H9 (cell line): ENCODE measurements at regions not wholly inside any gene's neighbourhood (a gene's known extent, or its start where the extent isn't known, plus 50 kb on each side); places are given as distances from the start of the nearest gene placed in this dataset.

ENCODE experiments used
- DNase-seq: peaks from one replicate; pipeline ENCODE4 v3.0.0-alpha.2; 2017
- H2AFZ ChIP-seq: one replicate; pipeline ENCODE4 v1.6.1; 2013; ENCODE audit warnings: mild to moderate bottlenecking, low read length, control low read depth, moderate library complexity
- H2AK5ac ChIP-seq: 2 replicates; pipeline ENCODE4 v1.6.1; 2013; ENCODE audit warnings: low read length, control low read depth, mixed read lengths; ENCODE audit not compliant: insufficient read length
- H2BK120ac ChIP-seq: one replicate; pipeline ENCODE4 v1.6.1; 2013; ENCODE audit warnings: low read depth, mild to moderate bottlenecking, low read length, control low read depth, inconsistent platforms; ENCODE audit not compliant: poor library complexity, severe bottlenecking
- H2BK12ac ChIP-seq: 2 replicates; pipeline ENCODE4 v1.6.1; 2013; ENCODE audit warnings: low read length, control low read depth, mixed read lengths, low read depth; ENCODE audit not compliant: insufficient read length
- H2BK15ac ChIP-seq: 2 replicates; pipeline ENCODE4 v1.6.1; 2013; ENCODE audit warnings: low read depth, low read length, control low read depth
- H2BK20ac ChIP-seq: one replicate; pipeline ENCODE4 v1.6.1; 2013; ENCODE audit warnings: low read depth, mild to moderate bottlenecking, low read length, control low read depth, inconsistent platforms; ENCODE audit not compliant: poor library complexity, severe bottlenecking
- H2BK5ac ChIP-seq: 2 replicates; pipeline ENCODE4 v1.6.1; 2013; ENCODE audit warnings: low read length, control low read depth, mixed read lengths; ENCODE audit not compliant: insufficient read length
- H3K14ac ChIP-seq: 2 replicates; pipeline ENCODE4 v1.6.1; 2013; ENCODE audit warnings: low read length, control low read depth; ENCODE audit not compliant: insufficient read depth
- H3K18ac ChIP-seq: 2 replicates; pipeline ENCODE4 v1.6.1; 2013; ENCODE audit warnings: low read depth, mild to moderate bottlenecking, mixed read lengths, low read length, control low read depth; ENCODE audit not compliant: insufficient read length
- H3K23ac ChIP-seq: 2 replicates; pipeline ENCODE4 v1.6.1; 2013; ENCODE audit warnings: low read length, control low read depth, mixed read lengths, low read depth; ENCODE audit not compliant: insufficient read length
- H3K23me2 ChIP-seq: 2 replicates; pipeline ENCODE4 v1.6.1; 2013; ENCODE audit warnings: low read depth, mild to moderate bottlenecking, mixed read lengths, low read length, control low read depth; ENCODE audit not compliant: insufficient read length, poor library complexity, severe bottlenecking
- H3K27ac ChIP-seq: 2 replicates; pipeline ENCODE4 v1.5.1; 2013; ENCODE audit warnings: low read length, control low read depth, mixed read lengths, low read depth; ENCODE audit not compliant: insufficient read length
- H3K27me3 ChIP-seq: 2 replicates; pipeline ENCODE4 v1.6.1; 2013; ENCODE audit warnings: low read length, control low read depth, inconsistent platforms; ENCODE audit not compliant: insufficient read depth
- H3K4ac ChIP-seq: 2 replicates; pipeline ENCODE4 v1.6.1; 2013; ENCODE audit warnings: low read depth, mild to moderate bottlenecking, control low read depth, inconsistent platforms, low read length, moderate library complexity
- H3K4me1 ChIP-seq: 2 replicates; pipeline ENCODE4 v1.6.1; 2013; ENCODE audit warnings: low read length, control low read depth, inconsistent platforms; ENCODE audit not compliant: insufficient read depth
- H3K4me2 ChIP-seq: 2 replicates; pipeline ENCODE4 v1.6.1; 2013; ENCODE audit warnings: low read length, control low read depth, mixed read lengths; ENCODE audit not compliant: insufficient read length, insufficient read depth
- H3K56ac ChIP-seq: 2 replicates; pipeline ENCODE4 v1.6.1; 2013; ENCODE audit warnings: low read depth, mild to moderate bottlenecking, mixed read lengths, low read length, control low read depth; ENCODE audit not compliant: insufficient read length
- H3K79me1 ChIP-seq: 2 replicates; pipeline ENCODE4 v1.6.1; 2013; ENCODE audit warnings: low read depth, mild to moderate bottlenecking, moderate library complexity, low read length, control low read depth, inconsistent platforms; ENCODE audit not compliant: insufficient read depth, poor library complexity, severe bottlenecking
- H3K79me2 ChIP-seq: 2 replicates; pipeline ENCODE4 v1.6.1; 2013; ENCODE audit warnings: low read length, control low read depth, inconsistent platforms; ENCODE audit not compliant: insufficient read depth
- H3K9ac ChIP-seq: 2 replicates; pipeline ENCODE4 v1.6.1; 2013; ENCODE audit warnings: low read length, control low read depth, mixed read lengths; ENCODE audit not compliant: insufficient read length; ENCODE audit errors: extremely low read depth
- H3K9me3 ChIP-seq: one replicate; pipeline ENCODE4 v1.6.1; 2013; ENCODE audit warnings: low read depth, low read length, inconsistent platforms; ENCODE audit not compliant: control insufficient read depth
- H3T11ph ChIP-seq: one replicate; pipeline ENCODE4 v1.6.1; 2013; ENCODE audit warnings: mild to moderate bottlenecking, low read length, control low read depth, inconsistent platforms
- H4K20me1 ChIP-seq: one replicate; pipeline ENCODE4 v1.6.1; 2013; ENCODE audit not compliant: control insufficient read depth, insufficient read length, insufficient read depth
- H4K5ac ChIP-seq: 2 replicates; pipeline ENCODE4 v1.6.1; 2013; ENCODE audit warnings: low read depth, mild to moderate bottlenecking, mixed read lengths, low read length, control low read depth; ENCODE audit not compliant: insufficient read length
- H4K8ac ChIP-seq: replicated peaks from 2 replicates; pipeline ENCODE4 v1.6.1; 2013; ENCODE audit warnings: low read length, control low read depth, mixed read lengths, low read depth; ENCODE audit not compliant: insufficient read length
- H4K91ac ChIP-seq: 2 replicates; pipeline ENCODE4 v1.6.1; 2013; ENCODE audit warnings: low read depth, mild to moderate bottlenecking, moderate library complexity, mixed read lengths, low read length, control low read depth; ENCODE audit not compliant: insufficient read length
- H3K27ac Mint-ChIP-seq, 3 experiments: 2 replicates in 2 of 3; 3 replicates in 1 of 3; pipeline ENCODE4 v1.8.0; 2020 to 2021; ENCODE audit warnings: mixed read lengths in 3 of 3, mild to moderate bottlenecking in 1 of 3, moderate library complexity in 1 of 3
- H3K27me3 Mint-ChIP-seq: 2 replicates; pipeline ENCODE4 v1.8.0; 2021; ENCODE audit warnings: low read depth, mild to moderate bottlenecking, moderate library complexity, mixed read lengths
- H3K36me3 Mint-ChIP-seq, 3 experiments: 2 replicates in 2 of 3; 3 replicates in 1 of 3; pipeline ENCODE4 v1.8.0; 2020 to 2021; ENCODE audit warnings: low read depth in 3 of 3, mixed read lengths in 3 of 3; ENCODE audit not compliant: insufficient read depth in 1 of 3
- H3K4me1 Mint-ChIP-seq, 2 experiments: 2 replicates each; pipeline ENCODE4 v1.8.0; 2020; ENCODE audit warnings: mixed read lengths in 2 of 2
- H3K4me3 Mint-ChIP-seq, 2 experiments: 2 replicates in 1 of 2; 3 replicates in 1 of 2; pipeline ENCODE4 v1.8.0; 2020 to 2021; ENCODE audit warnings: mild to moderate bottlenecking in 2 of 2, mixed read lengths in 2 of 2, moderate library complexity in 1 of 2
- H3K9me3 Mint-ChIP-seq, 2 experiments: 2 replicates in 1 of 2; 3 replicates in 1 of 2; pipeline ENCODE4 v1.8.0; 2020; ENCODE audit warnings: mild to moderate bottlenecking in 2 of 2, mixed read lengths in 2 of 2, moderate library complexity in 1 of 2
- CTCF ChIP-seq: fragments of 200-600 bp; sonication (generic); conservative IDR thresholded peaks from 3 replicates; pipeline ENCODE4 v1.8.0; 2021; ENCODE audit warnings: antibody characterized with exemption, mild to moderate bottlenecking
- WGBS: extraction: QIAGEN DNeasy Blood & Tissue Kit; methylation state at CpG from one replicate; pipeline ENCODE4 v1.1.7; 2013; ENCODE audit warnings: missing lambda C conversion rate, low lambda C conversion rate, mixed read lengths; ENCODE audit not compliant: insufficient read length; ENCODE audit errors: extremely low coverage; 5-methylcytosine and 5-hydroxymethylcytosine counted together

DNA sequence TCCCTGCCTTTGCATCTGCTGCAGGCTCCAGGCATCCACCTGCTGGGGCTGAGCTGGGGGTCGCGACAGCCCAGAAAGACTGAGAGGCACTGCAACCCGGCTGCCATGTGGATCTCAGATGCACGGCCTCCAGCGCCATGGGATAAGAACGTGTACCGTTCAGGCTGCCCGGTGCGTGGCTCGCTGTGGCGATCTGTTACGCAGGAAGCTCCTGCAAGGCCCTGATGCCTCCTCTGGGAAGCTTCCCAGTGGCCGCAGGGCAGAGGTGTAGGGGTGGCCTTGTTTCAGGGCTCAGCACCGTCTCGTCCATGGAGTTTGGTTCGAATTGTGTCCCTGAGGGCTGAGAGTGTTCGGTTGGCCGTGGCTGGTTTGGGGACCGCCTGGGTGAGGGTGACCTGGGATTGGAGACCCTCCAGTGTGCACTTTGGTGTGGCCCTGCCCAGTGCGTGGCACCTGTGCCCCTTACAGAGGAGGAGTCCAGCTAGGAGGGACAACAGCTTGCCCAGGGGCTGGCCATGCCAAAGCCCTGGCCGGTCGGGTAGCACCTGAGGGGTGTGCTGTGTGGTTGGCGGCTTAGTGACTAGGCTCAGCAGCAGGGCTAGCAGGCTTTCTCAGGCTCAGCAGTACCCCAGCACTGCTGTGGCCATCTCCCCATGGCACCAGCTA is 1184.5 kb downstream of the BRD1 start:
- H3K27ac ChIP-seq, result no peak overlapping the region
- H4K5ac ChIP-seq, result no peak overlapping the region
- no peak overlapping the region for H2BK120ac ChIP-seq
- H3K79me1 ChIP-seq, result no peaks in the 10 kb centered on the region
- no peak overlapping the region for H3K4me2 ChIP-seq
- no peaks in the 10 kb centered on the region for H3K79me2 ChIP-seq
- H3K4me3 Mint-ChIP-seq, result no peak overlapping the region
- H3K4me1 Mint-ChIP-seq, result peaks cover 0 to 6% of the 10 kb centered on the region in 2 experiments; a peak in 2 of 4 replicates
- no peaks in the 10 kb centered on the region; the same call in 1 of the 2 replicates for H3K27me3 Mint-ChIP-seq
- H3K9me3 ChIP-seq, result no peaks in the 10 kb centered on the region
- no peak overlapping the region for H2BK15ac ChIP-seq
- H3K4ac ChIP-seq, result no peak overlapping the region
- 0 out of 2 replicates have a peak overlapping the region, but pooled peaks have one; percentile 8 for H3K14ac ChIP-seq
- no peak overlapping the region for H4K91ac ChIP-seq
- WGBS, result no CpG with 5 or more reads among the region's 23 CpGs
- TF ChIP-seq CTCF, result no peak
- H2AK5ac ChIP-seq, result no peak overlapping the region
- H3K27me3 ChIP-seq, result no peaks in the 10 kb centered on the region
- no peak overlapping the region for H2AFZ ChIP-seq
- no peak overlapping the region for H3T11ph ChIP-seq
- no peak overlapping the region for H2BK12ac ChIP-seq
- no peaks in the 10 kb centered on the region for H3K23me2 ChIP-seq
- H3K18ac ChIP-seq, result no peak overlapping the region
- H2BK20ac ChIP-seq, result no peak overlapping the region
- no peaks in the 10 kb centered on the region; a peak in 1 of 5 replicates for H3K9me3 Mint-ChIP-seq
- no peak overlapping the region for H3K23ac ChIP-seq
- no peak overlapping the region for H3K56ac ChIP-seq
- peaks cover 0 to 3% (median 0%) of the 10 kb centered on the region in 3 experiments; a peak in 1 of 7 replicates for H3K36me3 Mint-ChIP-seq
- H3K4me1 ChIP-seq, result no peaks in the 10 kb centered on the region
- peak overlapping the region in 2 of 3 experiments; percentile 19 to 52; a peak in 1 of 7 replicates for H3K27ac Mint-ChIP-seq
- DNase-seq, result no peak
- no peak overlapping the region for H4K8ac ChIP-seq
- no peak overlapping the region for H2BK5ac ChIP-seq
- H3K9ac ChIP-seq, result no peak overlapping the region
- no peaks in the 10 kb centered on the region for H4K20me1 ChIP-seq
